Erythroblast (primary cell): ENCODE measurements at regions not wholly inside any gene's neighbourhood (a gene's known extent, or its start where the extent isn't known, plus 50 kb on each side); places are given as distances from the start of the nearest gene placed in this dataset.

Source experiments
- GATA1 ChIP-seq: IDR thresholded peaks from 2 replicates; pipeline ENCODE4 v1.6.1; 2011; ENCODE audit warnings: low read depth, mild to moderate bottlenecking, control low read depth, low read length, moderate library complexity
- POLR2A ChIP-seq: IDR thresholded peaks from 2 replicates; pipeline ENCODE4 v1.6.1; 2011; ENCODE audit warnings: mild to moderate bottlenecking, low read length

DNA sequence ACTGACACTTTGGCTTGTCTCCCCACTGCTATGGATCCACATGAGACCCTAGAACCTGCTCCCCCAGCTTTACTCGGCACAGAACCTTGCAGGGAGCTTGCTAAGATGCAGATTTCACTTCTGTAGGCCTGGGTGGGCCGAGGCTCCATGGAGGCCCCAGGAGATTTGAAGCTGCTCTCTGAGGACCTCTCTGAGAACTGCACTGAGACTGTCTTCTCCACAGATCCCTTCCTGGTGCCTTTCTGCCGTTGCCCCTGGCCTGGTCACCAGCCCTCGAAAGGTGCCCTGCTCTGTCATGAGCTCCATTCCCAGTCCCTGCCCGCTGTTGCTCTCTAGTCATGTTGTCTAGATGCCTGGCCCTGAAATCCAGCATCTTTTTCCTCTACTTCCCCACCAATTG, 588.4 kb downstream of the AJAP1 start:
- TF ChIP-seq POLR2A (no peak), GATA1 (no peak)
